22Rv1 (cell line): ENCODE measurements at regions not wholly inside any gene's neighbourhood (a gene's known extent, or its start where the extent isn't known, plus 50 kb on each side); places are given as distances from the start of the nearest gene placed in this dataset.

Experiments used
- CTCF ChIP-seq: fragments of 450-650 bp; IDR thresholded peaks from 2 replicates; pipeline ENCODE4 v1.5.1; 2017; ENCODE audit warnings: mild to moderate bottlenecking
- ZFX ChIP-seq: fragments of 450-650 bp; IDR thresholded peaks from 2 replicates; pipeline ENCODE4 v1.6.1; 2017; ENCODE audit warnings: antibody characterized with exemption, borderline replicate concordance

GRCh38 chr13:33694546-33694945 is 123.4 kb upstream of the RFC3 start:
- no peak for TF ChIP-seq CTCF
- no peak for TF ChIP-seq ZFX
